ENCODE measurements at regions not wholly inside any gene's neighbourhood (a gene's known extent, or its start where the extent isn't known, plus 50 kb on each side); places are given as distances from the start of the nearest gene placed in this dataset.

- no peak for TF ChIP-seq CTCF (IDR thresholded peaks at IDR 0.05 in 2 of 3, conservative IDR thresholded peaks at IDR 0.05 in 1 of 3; ENCODE audit: borderline replicate concordance in 1 of 3, insufficient read depth in 1 of 3, low read depth in 2 of 3, low read length in 2 of 3)
- no peak for TF ChIP-seq YY1 (IDR thresholded peaks at IDR 0.05; ENCODE audit: extremely low read depth, insufficient replicate concordance, low read depth, low read length)
- TF ChIP-seq EZH2phosphoT487 (IDR thresholded peaks at IDR 0.05; ENCODE audit: borderline replicate concordance): no peak
- TF ChIP-seq POLR2A (IDR thresholded peaks at IDR 0.05; ENCODE audit: borderline replicate concordance, extremely low read depth, insufficient read depth, insufficient read length): no peak
These were observed 238.3 kb downstream of the GADD45G start for GRCh38 chr9:89843074-89843473.
